ENCODE measurements at regions not wholly inside any gene's neighbourhood (a gene's known extent, or its start where the extent isn't known, plus 50 kb on each side); places are given as distances from the start of the nearest gene placed in this dataset.

DNA sequence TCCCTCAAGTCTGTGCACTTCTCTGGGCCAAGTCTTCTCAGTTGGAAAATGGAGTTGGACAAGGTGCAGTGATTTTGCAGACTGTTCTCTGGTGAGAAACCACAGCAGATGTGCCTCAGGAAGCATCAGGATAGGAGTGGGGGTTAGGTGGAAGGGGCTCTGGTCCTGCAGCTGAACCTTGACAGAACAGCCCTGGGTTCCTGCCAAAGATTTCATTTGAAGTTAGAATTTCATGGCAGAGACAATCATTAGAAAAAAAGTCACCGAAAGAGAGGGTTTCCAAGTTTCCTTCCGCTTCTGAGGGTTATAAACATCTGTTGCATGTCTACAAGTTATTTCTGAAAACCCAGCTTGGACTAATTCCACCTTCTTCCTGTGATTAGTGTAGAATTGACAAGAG, 80.4 kb upstream of the IRX3 start:
- DNase-seq (ENCODE audit: low read depth), result no peak

DNA sequence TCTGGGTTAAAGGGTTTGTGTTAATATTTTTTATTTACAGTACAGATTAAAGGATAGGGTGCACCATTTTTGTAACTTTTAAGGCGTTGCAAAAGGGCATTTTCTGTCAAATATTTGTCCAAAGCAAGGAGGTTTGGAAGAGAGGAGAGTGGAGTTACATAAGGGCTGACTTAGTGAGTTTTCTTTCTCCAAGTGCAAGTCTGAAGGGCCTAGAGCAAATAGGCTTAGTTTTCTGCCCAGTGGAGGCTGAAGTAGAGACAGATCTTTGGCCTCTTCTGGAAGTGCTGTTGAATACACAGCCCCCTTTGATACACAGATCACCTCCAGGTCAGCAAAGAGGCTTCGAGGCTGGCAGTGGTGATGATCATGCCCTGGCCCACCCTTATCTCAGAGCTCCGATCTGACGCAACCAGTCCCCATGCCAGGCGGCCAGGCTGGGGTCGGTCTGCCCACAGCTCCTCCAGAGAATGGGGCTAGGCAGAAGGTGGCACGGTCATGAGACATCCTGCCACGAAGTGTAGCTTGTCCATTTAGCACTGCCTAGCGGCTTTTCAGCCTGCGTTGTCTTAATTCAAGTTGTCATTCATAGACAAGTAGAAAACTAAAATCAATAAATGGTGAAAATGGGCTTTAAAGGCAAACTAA, 79.5 kb upstream of the IRX3 start:
- DNase-seq (ENCODE audit: low read depth), result no peak

DNA sequence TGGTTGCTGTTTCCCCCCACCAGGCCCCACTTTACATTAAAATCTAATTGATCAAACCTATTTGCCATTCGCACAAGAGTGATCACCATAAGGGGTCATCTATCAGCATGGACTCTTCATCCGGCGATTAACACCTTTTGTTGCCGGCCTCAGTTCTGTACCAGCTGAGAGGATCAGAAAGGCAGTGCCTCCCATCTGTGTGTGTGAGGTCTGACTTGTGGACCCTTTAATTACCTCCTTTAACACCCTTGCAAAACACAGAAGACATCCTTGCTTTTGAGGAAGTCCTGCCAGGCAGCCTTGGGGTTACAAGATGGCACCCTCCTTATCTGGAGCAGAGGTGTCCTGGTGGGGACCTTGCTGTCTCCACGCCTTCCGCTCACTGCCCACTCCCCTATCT, 77.2 kb upstream of the IRX3 start:
- no peak for DNase-seq (ENCODE audit: low read depth)

DNA sequence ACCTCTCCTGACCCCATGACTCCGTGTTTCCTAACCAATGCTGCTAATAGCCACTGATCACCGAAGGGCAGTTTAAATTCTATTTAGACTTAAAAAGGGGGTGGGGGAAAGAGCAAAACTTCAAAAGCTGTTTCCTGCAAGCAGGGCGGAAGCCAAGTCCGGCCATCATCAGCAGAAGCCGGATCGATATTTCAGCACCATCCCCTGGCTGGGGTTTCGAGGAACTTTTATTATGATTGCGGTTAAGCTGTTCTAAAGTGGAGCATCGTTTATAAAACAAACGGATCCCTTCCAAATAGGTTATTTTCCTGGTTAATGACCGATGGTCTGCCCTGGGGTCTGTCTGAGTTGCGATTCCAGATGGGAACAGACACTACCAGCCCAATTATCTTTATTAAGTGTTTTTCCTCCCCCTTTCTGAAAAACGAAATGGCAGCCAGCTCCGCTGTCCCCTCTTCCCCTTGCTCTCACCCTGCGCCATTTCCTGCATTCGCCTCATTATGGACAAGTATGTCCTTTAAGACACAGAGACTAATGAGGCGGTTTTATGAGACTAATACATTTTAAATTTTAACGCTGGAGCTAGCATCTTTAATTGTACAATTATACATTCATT, 76.1 kb upstream of the IRX3 start:
- no peak for DNase-seq (ENCODE audit: low read depth)

DNA sequence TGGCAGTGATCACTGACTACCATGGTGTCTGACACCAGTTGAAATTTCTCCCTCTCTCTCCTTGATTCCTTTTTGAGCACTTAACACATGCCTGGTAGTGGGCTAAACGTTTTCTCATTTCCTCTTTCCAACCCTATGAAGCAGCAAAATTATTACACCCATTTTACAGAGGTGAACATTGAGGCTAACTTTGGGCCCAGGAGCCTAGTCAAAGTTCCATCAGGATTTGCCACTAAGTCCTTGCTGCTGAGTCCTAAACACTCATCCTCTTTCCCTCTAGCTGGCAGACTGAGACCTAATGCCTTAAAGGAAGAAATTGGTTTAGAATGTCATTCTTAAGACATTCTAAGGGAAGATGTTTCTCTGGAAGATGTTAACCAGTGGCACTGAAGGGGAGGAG, 74.7 kb upstream of the IRX3 start:
- no peak for DNase-seq (ENCODE audit: low read depth)

DNA sequence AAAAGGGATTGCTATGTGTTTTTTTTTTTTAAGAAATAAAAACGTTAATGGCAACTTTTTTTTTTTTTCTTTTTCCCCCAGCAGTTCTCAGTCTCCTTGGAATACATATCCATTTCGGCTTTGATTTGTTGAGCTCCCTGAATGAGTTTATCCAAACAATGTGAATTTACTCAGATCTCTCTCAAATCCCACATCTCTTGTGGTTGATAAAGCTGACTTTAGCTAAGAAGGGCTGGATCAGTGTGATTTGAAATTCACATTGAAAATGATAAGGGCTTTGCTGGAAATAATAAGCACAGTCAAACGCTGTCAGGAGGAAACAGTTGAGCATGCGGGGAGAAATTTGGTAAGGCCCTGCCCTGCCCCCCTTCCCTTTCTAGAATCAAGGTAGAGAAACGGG, 74.1 kb upstream of the IRX3 start:
- DNase-seq (ENCODE audit: low read depth), result no peak

DNA sequence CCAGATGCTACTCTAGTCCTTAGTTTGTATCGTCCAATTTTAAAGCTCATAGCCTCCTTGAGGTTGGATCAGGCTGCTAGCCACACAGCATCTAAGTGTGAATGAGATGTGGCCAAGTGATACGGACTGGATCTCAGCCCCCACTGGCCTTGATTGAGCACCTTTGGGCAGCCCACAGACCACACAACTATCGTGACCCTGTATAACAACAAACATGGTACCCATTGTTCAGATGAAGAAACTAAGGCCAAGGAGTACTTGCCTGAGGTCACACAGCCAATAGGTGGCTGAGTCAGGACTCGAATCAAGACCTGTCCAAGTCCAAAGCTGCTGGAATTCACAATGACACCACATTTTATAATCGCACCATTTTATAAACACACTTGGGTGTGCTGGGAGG, 73.0 kb upstream of the IRX3 start:
- DNase-seq (ENCODE audit: low read depth), result no peak

DNA sequence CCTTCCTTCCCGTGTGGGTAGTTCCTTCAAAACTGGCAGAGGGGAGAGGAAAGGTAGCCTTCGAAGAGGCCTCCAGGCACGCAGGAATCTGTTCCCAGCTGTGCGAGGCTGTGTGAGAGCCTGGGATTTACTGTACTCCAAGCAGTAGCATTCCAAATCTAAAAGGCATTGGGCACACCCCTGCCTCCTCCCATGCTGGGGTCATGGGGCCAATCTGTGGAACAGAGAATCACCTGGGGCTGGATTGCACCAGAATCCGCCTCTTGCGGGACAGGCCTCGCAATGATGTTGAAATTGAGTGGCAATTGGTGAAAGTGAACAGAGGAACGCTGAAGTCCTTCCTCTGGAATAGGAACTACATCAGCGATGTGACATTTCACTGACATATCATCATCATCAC, 72.5 kb upstream of the IRX3 start:
- DNase-seq (ENCODE audit: low read depth), result no peak

DNA sequence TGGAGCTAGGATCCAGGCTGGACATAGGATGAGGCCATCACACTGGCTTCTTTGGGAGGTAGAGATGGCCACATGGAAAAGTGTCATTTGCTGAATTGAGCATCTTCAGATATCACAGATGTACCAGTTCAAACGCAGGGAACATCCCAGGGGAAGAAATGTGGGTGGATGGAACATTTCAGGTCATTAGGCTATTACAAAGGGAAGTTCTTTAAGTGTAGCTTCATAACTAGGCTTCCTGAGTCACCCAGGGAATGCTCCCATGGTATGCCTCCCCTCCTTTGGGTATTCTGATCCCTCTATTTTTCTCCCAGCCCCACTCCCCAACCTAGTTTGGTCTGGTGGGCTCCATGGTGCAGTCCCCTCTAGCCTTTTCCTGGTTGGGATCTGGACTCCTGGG, 69.8 kb upstream of the IRX3 start:
- DNase-seq (ENCODE audit: low read depth), result no peak

DNA sequence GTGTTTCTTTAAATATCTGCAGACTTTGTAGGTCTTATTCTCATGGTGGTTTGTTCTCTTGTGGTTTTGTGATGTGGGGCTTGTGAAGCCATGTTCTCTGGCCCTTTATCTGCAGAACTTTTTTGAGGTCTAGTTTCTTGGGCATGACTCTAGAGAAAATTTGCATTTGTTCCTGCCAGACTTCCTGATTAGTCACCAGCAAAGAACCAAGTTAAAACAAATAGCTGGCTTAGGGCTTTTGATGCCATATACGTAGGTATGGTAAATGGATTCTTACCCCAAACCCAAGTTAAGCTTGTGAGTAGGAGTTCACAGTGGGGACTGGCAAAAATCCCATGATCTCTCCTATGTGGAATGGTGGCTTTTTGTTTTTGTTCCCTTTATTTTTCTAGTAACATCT, 68.7 kb upstream of the IRX3 start:
- DNase-seq (ENCODE audit: low read depth), result peak; percentile 91

DNA sequence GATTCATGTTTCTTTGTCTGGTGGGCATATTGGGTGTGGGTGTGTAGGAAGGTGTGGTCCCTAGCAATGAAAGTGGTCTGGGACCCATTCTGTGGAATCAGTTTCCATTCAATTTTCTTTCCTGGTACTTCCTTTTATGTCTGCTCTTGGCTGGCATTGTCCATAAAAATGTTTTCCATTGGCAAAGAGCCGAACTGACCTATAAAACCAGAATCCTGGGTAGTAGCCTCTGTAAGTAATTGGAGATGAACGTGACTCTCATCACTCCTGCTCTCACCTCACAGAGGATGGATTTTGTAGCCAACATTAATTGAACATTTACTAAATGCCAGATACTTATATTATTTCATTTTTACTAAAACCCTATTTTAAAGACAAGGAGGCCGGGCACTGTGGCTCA, 66.5 kb upstream of the IRX3 start:
- DNase-seq (ENCODE audit: low read depth), result no peak

DNA sequence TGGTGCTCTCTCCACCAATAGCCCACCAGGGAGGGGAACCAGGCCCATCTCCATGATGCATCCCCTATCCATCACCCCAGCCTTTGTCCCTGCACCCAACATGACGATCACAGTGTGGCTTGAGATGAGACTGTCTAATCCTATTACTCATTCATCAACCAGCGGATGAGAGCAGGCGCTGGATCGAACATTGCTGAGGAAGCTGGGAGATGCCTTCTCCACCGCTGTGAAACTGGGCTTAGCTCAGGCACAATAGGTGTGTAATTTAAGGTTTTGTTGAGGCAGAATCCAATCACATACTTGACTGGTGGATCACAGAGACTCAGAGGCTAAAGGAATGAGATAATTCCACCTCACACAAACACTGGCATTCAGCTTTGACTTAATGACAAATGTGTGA, 64.6 kb upstream of the IRX3 start:
- DNase-seq (ENCODE audit: low read depth), result no peak

DNA sequence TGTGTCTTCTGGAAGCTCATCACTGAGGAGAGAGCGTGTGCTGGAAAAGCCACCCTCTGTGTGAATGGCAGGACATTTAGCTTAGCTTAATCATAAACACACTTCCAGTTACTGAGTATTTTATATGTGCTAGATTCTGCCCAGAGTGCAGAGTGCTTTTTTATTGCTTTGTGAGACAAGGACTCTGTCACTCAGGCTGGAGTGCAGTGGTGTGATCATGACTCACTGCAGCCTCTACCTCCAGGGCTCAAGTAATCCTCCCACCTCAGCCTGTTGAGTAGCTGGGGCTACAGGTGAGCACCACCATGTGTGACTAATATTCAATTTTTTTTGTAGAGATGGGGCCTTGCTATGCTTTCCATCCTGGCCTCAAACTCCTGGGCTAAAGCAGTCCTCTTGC, 61.4 kb upstream of the IRX3 start:
- DNase-seq (ENCODE audit: low read depth), result peak; percentile 68

DNA sequence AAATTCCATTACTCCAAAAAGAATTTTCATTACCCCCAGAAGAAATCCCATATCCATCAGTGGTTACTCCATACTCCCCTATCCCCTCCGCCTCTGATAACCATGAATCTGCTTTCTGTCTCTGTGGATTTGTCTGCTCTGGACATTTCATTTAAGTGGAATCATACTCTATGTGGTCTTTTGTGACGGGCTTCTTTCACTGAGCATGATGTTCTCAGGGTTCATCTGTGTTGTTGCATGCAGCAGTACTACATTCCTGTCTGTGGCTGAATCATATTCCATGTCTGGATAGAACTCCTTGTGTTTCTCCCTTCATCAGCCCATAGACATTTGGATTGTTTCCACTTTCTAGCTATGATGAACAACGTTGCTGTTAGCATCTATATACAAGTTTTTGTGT, 59.5 kb upstream of the IRX3 start:
- no peak for DNase-seq (ENCODE audit: low read depth)

DNA sequence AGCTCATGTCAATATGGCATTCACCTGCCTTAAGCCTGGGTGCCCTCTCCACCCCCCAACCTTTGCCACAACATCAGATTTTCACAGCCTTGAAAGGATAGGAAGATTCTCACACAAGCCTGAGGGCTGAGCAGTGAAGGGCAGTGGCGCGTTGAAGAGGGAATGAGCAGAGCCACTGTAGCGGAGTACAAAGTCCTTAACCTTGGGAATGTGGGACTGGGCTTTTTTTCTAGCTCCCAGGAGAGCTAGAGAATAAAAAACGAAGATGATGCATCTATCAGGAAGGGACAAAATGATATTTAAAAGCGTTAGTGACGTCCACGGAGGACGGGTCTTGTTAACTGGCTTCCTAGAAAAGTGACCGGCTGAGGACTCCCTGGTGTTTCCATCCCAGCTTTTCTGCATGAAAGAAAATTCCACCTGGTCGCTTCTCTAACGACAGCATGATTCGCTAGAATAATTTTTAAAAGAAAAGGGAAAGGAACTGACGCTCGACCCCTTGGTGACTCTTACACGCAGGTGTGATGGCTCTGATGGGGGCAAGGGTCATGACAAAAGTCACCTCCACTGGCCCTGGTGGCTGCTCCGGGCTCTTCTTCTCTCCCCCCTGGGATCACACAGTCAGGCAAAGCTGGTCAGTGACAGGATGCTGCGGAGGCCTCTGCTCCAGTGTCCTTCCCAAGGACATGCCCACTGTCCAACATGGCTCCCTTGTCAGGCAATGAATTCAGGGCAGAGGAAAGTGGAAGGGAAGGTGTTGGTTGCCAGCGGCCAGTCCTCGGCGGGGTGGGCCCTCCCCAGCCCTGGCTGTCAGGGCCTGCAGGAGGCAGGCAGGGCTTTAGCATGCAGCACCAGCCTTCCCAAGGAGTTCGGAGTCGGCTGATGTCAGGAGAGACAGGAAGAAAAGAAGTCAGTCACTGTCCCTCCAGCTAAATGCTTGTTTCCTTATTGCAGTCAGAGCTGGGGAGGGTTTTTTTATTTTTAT, 58.4 kb upstream of the IRX3 start:
- no peak for DNase-seq (ENCODE audit: low read depth)

DNA sequence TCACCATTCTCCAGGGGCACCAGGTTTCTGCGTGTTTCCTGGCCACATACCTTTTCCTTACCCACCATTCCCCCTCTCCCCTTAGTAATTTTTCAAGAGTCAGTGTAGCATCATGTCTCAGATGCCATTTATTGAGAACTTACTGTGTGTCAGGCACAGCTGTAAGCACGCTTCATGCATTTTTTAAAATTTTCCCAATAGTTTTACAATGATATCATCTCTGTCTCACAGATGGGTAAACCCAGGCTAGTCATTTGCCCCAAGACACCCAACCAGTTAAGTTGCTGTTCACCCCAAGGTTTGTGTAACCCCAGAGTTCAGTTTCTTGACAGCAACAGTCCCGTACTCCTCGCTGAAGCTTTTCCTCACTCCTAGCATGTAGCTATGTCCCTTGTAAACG, 56.4 kb upstream of the IRX3 start:
- peak; percentile 52 for DNase-seq (ENCODE audit: low read depth)

DNA sequence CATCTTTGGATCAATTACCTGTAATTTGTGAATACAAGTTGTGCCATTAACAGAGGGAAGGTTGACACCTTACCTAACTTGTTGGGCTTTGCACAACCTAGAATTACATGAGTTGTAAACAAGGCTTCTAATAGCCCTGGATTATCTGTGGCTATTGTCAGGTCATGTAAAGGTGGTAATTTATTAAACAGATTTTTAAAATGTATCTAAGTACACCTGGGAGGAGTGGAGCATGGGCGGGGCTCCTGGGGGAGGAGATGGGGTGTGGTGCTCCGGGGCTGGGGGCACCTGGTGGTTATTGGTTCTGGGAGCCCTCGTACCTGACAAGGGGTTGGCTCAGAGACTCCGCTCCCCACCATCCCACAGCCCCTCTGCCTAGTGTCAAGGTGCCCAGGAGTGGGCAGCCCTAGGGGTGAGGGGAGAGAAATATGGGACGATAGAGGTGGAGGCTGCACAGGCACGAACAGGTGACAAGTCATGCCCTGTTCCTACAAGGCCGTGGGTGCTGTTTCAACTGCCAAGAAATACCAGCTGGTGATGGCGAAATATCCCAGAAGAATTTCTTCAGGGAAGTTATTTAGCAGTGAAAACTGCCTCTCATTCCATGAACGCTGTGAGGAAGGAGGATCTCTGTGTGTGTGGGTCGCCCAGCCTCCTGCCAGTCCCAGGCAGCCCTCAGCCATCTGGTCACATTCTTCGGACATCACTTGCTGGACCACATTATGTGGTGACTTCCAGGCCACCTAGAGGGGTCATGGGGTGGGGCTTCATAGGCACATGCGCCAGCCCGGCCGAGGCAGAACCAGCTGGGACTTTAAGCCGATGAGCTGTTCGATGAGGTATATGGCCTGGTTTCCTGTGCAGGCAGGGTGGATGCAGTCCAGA, 55.5 kb upstream of the IRX3 start:
- no peak for DNase-seq (ENCODE audit: low read depth)

DNA sequence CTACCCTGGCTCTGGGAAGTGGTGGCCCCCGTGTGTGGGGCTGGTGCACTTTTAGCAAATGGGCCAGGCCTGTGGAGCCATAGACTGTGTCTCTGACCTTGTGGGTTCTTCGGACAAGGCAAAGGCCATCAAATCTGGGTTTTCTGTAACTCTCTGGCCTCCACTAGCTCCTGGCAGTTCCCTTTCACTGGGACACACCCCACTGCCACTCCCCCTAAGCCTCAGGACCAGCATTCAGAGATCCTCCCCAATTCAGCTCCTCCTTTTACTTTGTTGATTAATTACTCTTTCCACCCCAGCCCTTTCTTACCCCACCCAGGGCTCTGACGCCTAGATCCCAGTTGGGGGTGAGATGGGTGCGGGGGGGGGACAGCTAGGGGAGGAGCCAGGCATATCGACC, 53.9 kb upstream of the IRX3 start:
- DNase-seq (ENCODE audit: low read depth), result no peak

DNA sequence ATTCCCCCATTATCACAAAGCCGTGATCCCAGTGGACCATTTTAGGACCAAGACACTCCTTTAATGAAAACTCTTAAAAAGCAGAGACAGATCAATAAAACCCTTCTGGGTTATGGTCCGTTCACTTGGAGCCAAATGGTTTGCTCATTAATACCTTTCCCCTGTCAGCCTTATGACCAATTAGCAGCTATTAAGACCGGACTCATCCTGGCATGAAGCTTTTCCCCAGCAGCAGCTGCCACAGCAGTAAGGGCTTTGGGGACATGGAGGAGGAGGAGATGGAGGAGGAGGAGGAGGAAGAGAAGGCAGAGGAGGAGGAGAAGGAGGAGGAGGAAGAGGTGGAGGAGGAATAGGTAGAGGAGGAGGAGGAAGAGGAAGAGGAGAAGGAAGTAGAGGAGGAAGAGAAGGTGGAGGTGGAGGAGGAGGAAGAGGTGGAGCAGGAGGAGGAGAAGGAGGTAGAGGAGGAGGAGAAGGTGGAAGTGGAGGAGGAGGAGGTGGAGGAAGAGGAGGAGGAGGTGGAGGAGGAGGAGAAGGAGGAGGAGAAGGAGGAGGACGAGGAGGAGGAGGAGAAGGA, 50.1 kb upstream of the IRX3 start:
- DNase-seq (ENCODE audit: low read depth), result no peak
